Stimulated activated CD8-positive, alpha-beta memory T cell treated with anti-CD3 and anti-CD28 coated beads, Interleukin-4, amount 100 ng/mL, for 24 hours (primary cell): ENCODE measurements at regions not wholly inside any gene's neighbourhood (a gene's known extent, or its start where the extent isn't known, plus 50 kb on each side); places are given as distances from the start of the nearest gene placed in this dataset.
"Not testable (repeated sequence)": the region's sequence is repeated elsewhere in the genome, so short reads cannot be mapped to it uniquely, and the experiment has no call there.

Source experiments
- DNase-seq: peaks from one replicate; pipeline ENCODE4 v3.0.0-alpha.2; 2020; ENCODE audit warnings: low read depth

- no peak for DNase-seq
Observed at GRCh38 chr20:39983183-39983582, 705.9 kb downstream of the MAFB start.

- no peak for DNase-seq
Observed at GRCh38 chr20:39974966-39975501, 714.0 kb downstream of the MAFB start.

- DNase-seq: no peak
Observed at GRCh38 chr20:39968495-39968894, 720.5 kb downstream of the MAFB start.

GRCh38 chr20:39967806-39968205 is 721.2 kb downstream of the MAFB start:
- DNase-seq: no peak

- no peak for DNase-seq
Observed at GRCh38 chr20:39961637-39962244, 727.3 kb downstream of the MAFB start.

- DNase-seq: no peak
Observed at GRCh38 chr20:39960522-39961428, 728.3 kb downstream of the MAFB start.

- not testable (repeated sequence) for DNase-seq
Observed at GRCh38 chr20:39957911-39958310, 731.1 kb downstream of the MAFB start.

- DNase-seq: no peak
Observed at GRCh38 chr20:39954621-39955020, 734.4 kb downstream of the MAFB start.

- DNase-seq: no peak
Observed at GRCh38 chr20:39946931-39947330, 742.1 kb downstream of the MAFB start.

- no peak for DNase-seq
Observed at GRCh38 chr20:39946053-39946810, 742.8 kb downstream of the MAFB start.

- DNase-seq: no peak
Observed at GRCh38 chr20:39944861-39945260, 744.2 kb downstream of the MAFB start.

GRCh38 chr20:39943336-39943735 is 745.7 kb downstream of the MAFB start:
- DNase-seq: no peak

GRCh38 chr20:39941245-39941644 is 747.8 kb downstream of the MAFB start:
- no peak for DNase-seq

GRCh38 chr20:39939241-39939865 is 749.7 kb downstream of the MAFB start:
- no peak for DNase-seq

- no peak for DNase-seq
Observed at GRCh38 chr20:39936401-39936800, 752.6 kb downstream of the MAFB start.

- DNase-seq: no peak
Observed at GRCh38 chr20:39935901-39936300, 753.1 kb downstream of the MAFB start.

GRCh38 chr20:39916236-39916765 is 772.7 kb downstream of the MAFB start:
- no peak for DNase-seq

GRCh38 chr20:39913274-39913673 is 775.8 kb downstream of the MAFB start:
- DNase-seq: no peak

GRCh38 chr20:39911497-39911896 is 777.5 kb downstream of the MAFB start:
- DNase-seq: no peak

- no peak for DNase-seq
Observed at GRCh38 chr20:39910536-39910935, 778.5 kb downstream of the MAFB start.

GRCh38 chr20:39909447-39909846 is 779.6 kb downstream of the MAFB start:
- DNase-seq: no peak
